ENCODE measurements at regions not wholly inside any gene's neighbourhood (a gene's known extent, or its start where the extent isn't known, plus 50 kb on each side); places are given as distances from the start of the nearest gene placed in this dataset.
A peak's percentile ranks its signal among the peaks of the same experiment; 100 is the strongest.

- DNase-seq (ENCODE audit: low read depth in 1 of 2, low spot score in 1 of 2) = no peak
- H3K27me3 ChIP-seq (ENCODE audit: insufficient read depth, poor library complexity, severe bottlenecking) = no peaks in the 10 kb centered on the region
- no peak overlapping the region for H3K4me3 ChIP-seq (replicated peaks; ENCODE audit: insufficient read depth, low read length)
- H3K27ac ChIP-seq (replicated peaks) = no peak overlapping the region
- no peak for TF ChIP-seq CTCF (IDR thresholded peaks at IDR 0.05; ENCODE audit: insufficient read depth, low read length)
- no peak for TF ChIP-seq SPI1 (IDR thresholded peaks at IDR 0.05; ENCODE audit: borderline replicate concordance, low read depth)
- TF ChIP-seq REST (IDR thresholded peaks at IDR 0.05; ENCODE audit: insufficient replicate concordance, low read depth) = no peak
- no peak for TF ChIP-seq POLR2AphosphoS5 (IDR thresholded peaks at IDR 0.05; ENCODE audit: low read depth)
- TF ChIP-seq GABPA (IDR thresholded peaks at IDR 0.05; ENCODE audit: low read depth) = no peak
Measured at GRCh38 chr1:81128079-81128478, 672.7 kb upstream of the ADGRL2 start.

GRCh38 chr1:81126989-81127581, 673.6 kb upstream of the ADGRL2 start:
- Histone ChIP-seq H3K27me3 (ENCODE audit: insufficient read depth, poor library complexity, severe bottlenecking) (no peaks in the 10 kb centered on the region), H3K27ac (replicated peaks) (no peak overlapping the region; the same call in 1 of the 2 replicates), H3K4me3 (replicated peaks; ENCODE audit: insufficient read depth, low read length) (no peak overlapping the region)
- DNase-seq (ENCODE audit: low read depth in 1 of 2, low spot score in 1 of 2) = no peak
- TF ChIP-seq REST (IDR thresholded peaks at IDR 0.05; ENCODE audit: insufficient replicate concordance, low read depth) (no peak), GABPA (IDR thresholded peaks at IDR 0.05; ENCODE audit: low read depth) (no peak), SPI1 (IDR thresholded peaks at IDR 0.05; ENCODE audit: borderline replicate concordance, low read depth) (no peak), CTCF (IDR thresholded peaks at IDR 0.05; ENCODE audit: insufficient read depth, low read length) (no peak), POLR2AphosphoS5 (IDR thresholded peaks at IDR 0.05; ENCODE audit: low read depth) (no peak)

GRCh38 chr1:81125672-81126071, 675.1 kb upstream of the ADGRL2 start:
- Histone ChIP-seq H3K4me3 (replicated peaks; ENCODE audit: insufficient read depth, low read length) (no peak overlapping the region), H3K27me3 (ENCODE audit: insufficient read depth, poor library complexity, severe bottlenecking) (no peaks in the 10 kb centered on the region), H3K27ac (replicated peaks) (peak overlapping the region; percentile 86)
- peak; percentile 61 to 62 for DNase-seq (ENCODE audit: low read depth in 1 of 2, low spot score in 1 of 2)
- TF ChIP-seq POLR2AphosphoS5 (IDR thresholded peaks at IDR 0.05; ENCODE audit: low read depth) (no peak), SPI1 (IDR thresholded peaks at IDR 0.05; ENCODE audit: borderline replicate concordance, low read depth) (peak; percentile 37; the same call in 1 of the 2 replicates), GABPA (IDR thresholded peaks at IDR 0.05; ENCODE audit: low read depth) (no peak), REST (IDR thresholded peaks at IDR 0.05; ENCODE audit: insufficient replicate concordance, low read depth) (no peak)
